ENCODE measurements at regions not wholly inside any gene's neighbourhood (a gene's known extent, or its start where the extent isn't known, plus 50 kb on each side); places are given as distances from the start of the nearest gene placed in this dataset.

GRCh38 chr6:141932685-141933084 is 200.0 kb upstream of the GJE1 start:
- TF ChIP-seq CTCF (conservative IDR thresholded peaks at IDR 0.05), result no peak
- TF ChIP-seq EZH2 (IDR thresholded peaks at IDR 0.05; ENCODE audit: low read depth), result no peak

Measured in PC-9 (cell line).